A673 (cell line): ENCODE measurements at regions not wholly inside any gene's neighbourhood (a gene's known extent, or its start where the extent isn't known, plus 50 kb on each side); places are given as distances from the start of the nearest gene placed in this dataset.

ENCODE experiments used
- BruUV-seq: library from RNA; stranded (reverse); fragments of 400-500 nt; replicated peaks from 2 replicates; lab custom pipeline; 2021; lab: Mats Ljungman, UMichigan
- CTCF ChIA-PET: fragments of 300-600 bp; sonication (Branson Sonifier 250); formaldehyde crosslinking; loops from one replicate; lab custom pipeline; 2022; ENCODE audit warnings: antibody characterized with exemption; lab: Charles Lee
- POLR2A ChIA-PET: fragments of 300-600 bp; sonication (Branson Sonifier 250); formaldehyde crosslinking; loops from one replicate; lab custom pipeline; 2022; ENCODE audit warnings: antibody characterized with exemption; ENCODE audit not compliant: low non-redundant PET; lab: Charles Lee
- DNase-seq: peaks from one replicate; pipeline ENCODE4 v3.0.0-alpha.2; 2015; ENCODE audit warnings: low spot score
- H3K27ac ChIP-seq: fragments of 200-600 bp; sonication (generic); 2 replicates; pipeline ENCODE4 v1.5.1; 2016; ENCODE audit warnings: mixed run types, low read depth, mild to moderate bottlenecking, mixed read lengths, antibody characterized with exemption, low read length; ENCODE audit not compliant: poor library complexity, severe bottlenecking
- H3K27me3 ChIP-seq: fragments of 200-600 bp; sonication (generic); replicated peaks from 2 replicates; pipeline ENCODE4 v1.6.1; 2017; ENCODE audit warnings: mixed run types, low read depth, mild to moderate bottlenecking, mixed read lengths, antibody characterized with exemption, low read length; ENCODE audit not compliant: insufficient read depth, poor library complexity
- H3K36me3 ChIP-seq: fragments of 200-600 bp; sonication (generic); 2 replicates; pipeline ENCODE4 v1.6.1; 2016; ENCODE audit warnings: mixed run types, mild to moderate bottlenecking, mixed read lengths, antibody characterized with exemption, low read length; ENCODE audit not compliant: insufficient read depth, poor library complexity, severe bottlenecking
- H3K4me1 ChIP-seq: fragments of 200-600 bp; sonication (generic); 2 replicates; pipeline ENCODE4 v1.6.1; 2017; ENCODE audit warnings: mixed run types, mild to moderate bottlenecking, mixed read lengths, antibody characterized with exemption, low read length; ENCODE audit not compliant: insufficient read depth, poor library complexity, severe bottlenecking
- H3K4me3 ChIP-seq: fragments of 200-600 bp; sonication (generic); 2 replicates; pipeline ENCODE4 v1.5.1; 2016; ENCODE audit warnings: low read depth, mixed run types, mild to moderate bottlenecking, mixed read lengths, low read length; ENCODE audit not compliant: poor library complexity, severe bottlenecking
- H3K9me3 ChIP-seq: fragments of 200-600 bp; sonication (generic); 2 replicates; pipeline ENCODE4 v1.6.1; 2016; ENCODE audit warnings: mixed run types, low read depth, mild to moderate bottlenecking, mixed read lengths, antibody characterized with exemption, low read length; ENCODE audit not compliant: poor library complexity, severe bottlenecking
- EZH2 ChIP-seq: fragments of 200-600 bp; sonication (generic); IDR thresholded peaks from 2 replicates; pipeline ENCODE4 v1.6.1; 2017; ENCODE audit warnings: borderline replicate concordance, low read depth, mild to moderate bottlenecking, mixed read lengths, antibody characterized with exemption, low read length; ENCODE audit not compliant: poor library complexity, severe bottlenecking
- intact Hi-C: fragments of 100-400 bp; cut with micrococcal nuclease; formaldehyde crosslinking; loops from one replicate; pipeline ENCODE4 v1.10.0; 2022; ENCODE audit not compliant: unreplicated experiment
- TF ChIP-seq, protein P1 (sequence below): fragments of 300-800, 200-600 bp; sonication (generic); conservative IDR thresholded peaks from 2 replicates; pipeline ENCODE4 v1.5.1; 2017; ENCODE audit warnings: low read depth, mild to moderate bottlenecking, antibody characterized with exemption, low read length, moderate library complexity, mixed read lengths

DNA sequence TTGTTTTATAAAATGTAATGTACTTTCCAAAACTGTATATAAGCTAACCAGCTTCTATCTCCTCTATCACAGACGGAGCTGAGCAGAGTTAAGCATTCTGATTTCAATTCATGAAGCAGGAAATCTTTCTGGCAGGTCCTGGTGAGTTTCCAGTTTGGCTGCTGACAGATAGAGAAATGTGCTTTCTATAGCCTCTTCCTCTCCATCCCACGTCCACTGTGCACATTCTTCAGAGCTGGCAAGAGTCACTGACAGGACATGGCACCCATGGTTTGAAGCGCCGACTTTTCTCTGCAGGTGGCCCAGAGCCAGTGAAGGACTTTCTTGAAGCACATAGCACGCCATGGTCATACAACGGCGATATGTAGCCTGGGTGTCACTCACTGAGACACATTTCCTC is 52.3 kb upstream of the POU2F1 start:
- ChIA-PET POLR2A (no interaction called here), CTCF (no interaction called here)
- peaks cover 26% of the 10 kb centered on the region for H3K4me1 ChIP-seq
- no peak overlapping the region for H3K4me3 ChIP-seq
- intact Hi-C loops, result no loop called here
- H3K27me3 ChIP-seq, result no peaks in the 10 kb centered on the region
- no TSS peak for BruUV-seq
- TF ChIP-seq, protein P1, sequence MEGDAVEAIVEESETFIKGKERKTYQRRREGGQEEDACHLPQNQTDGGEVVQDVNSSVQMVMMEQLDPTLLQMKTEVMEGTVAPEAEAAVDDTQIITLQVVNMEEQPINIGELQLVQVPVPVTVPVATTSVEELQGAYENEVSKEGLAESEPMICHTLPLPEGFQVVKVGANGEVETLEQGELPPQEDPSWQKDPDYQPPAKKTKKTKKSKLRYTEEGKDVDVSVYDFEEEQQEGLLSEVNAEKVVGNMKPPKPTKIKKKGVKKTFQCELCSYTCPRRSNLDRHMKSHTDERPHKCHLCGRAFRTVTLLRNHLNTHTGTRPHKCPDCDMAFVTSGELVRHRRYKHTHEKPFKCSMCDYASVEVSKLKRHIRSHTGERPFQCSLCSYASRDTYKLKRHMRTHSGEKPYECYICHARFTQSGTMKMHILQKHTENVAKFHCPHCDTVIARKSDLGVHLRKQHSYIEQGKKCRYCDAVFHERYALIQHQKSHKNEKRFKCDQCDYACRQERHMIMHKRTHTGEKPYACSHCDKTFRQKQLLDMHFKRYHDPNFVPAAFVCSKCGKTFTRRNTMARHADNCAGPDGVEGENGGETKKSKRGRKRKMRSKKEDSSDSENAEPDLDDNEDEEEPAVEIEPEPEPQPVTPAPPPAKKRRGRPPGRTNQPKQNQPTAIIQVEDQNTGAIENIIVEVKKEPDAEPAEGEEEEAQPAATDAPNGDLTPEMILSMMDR, result no peak
- TF ChIP-seq EZH2, result no peak
- no peaks in the 10 kb centered on the region for H3K9me3 ChIP-seq
- H3K27ac ChIP-seq, result no peak overlapping the region
- no peaks in the 10 kb centered on the region for H3K36me3 ChIP-seq
- DNase-seq, result no peak

DNA sequence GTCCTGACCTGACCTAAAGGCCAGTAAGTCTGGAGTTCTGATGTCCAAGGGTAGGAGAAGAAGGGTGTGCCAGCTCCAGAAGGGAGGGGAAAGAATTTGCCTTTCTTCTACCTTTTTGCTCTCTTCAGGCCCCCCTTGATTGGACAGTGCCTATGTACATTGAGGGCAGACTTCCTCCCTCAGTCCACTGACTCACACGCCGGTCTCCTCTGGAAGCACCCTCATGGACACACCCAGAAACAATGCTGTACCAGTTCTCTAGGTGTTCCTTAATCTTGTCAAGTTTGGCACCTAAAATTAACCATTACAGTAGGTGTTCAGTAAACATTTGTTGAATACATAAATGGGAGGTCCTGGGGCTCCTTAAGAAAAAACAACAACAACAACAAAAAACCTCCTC is 51.0 kb upstream of the POU2F1 start:
- H3K27me3 ChIP-seq, result no peaks in the 10 kb centered on the region
- peaks cover 34% of the 10 kb centered on the region for H3K4me1 ChIP-seq
- H3K4me3 ChIP-seq, result no peak overlapping the region
- H3K9me3 ChIP-seq, result no peaks in the 10 kb centered on the region
- CTCF ChIA-PET, result no interaction called here
- intact Hi-C loops, result no loop called here
- no peaks in the 10 kb centered on the region for H3K36me3 ChIP-seq
- POLR2A ChIA-PET, result no interaction called here
- no TSS peak for BruUV-seq
- DNase-seq, result no peak
- TF ChIP-seq, protein P1, result no peak
- TF ChIP-seq EZH2, result no peak
- no peak overlapping the region for H3K27ac ChIP-seq
